Liver (tissue), 8 donors: ENCODE measurements at regions not wholly inside any gene's neighbourhood (a gene's known extent, or its start where the extent isn't known, plus 50 kb on each side); places are given as distances from the start of the nearest gene placed in this dataset.

ENCODE experiments used
- DNase-seq: peaks from one replicate; pipeline ENCODE4 v3.0.0-alpha.2; 2017; ENCODE audit warnings: low spot score
- H3K27ac ChIP-seq, 2 donors: one replicate each; pipeline ENCODE4 v1.7.0; 2013; ENCODE audit warnings: inconsistent platforms in 2 of 2, low read length in 2 of 2, control low read depth in 1 of 2, low read depth in 1 of 2, mild to moderate bottlenecking in 1 of 2
- H3K27me3 ChIP-seq, 4 donors: one replicate each; pipeline versions ENCODE4 v1.6.1 to v1.7.0; 2013; ENCODE audit warnings: low read length in 3 of 4, inconsistent platforms in 1 of 4, mild to moderate bottlenecking in 1 of 4, moderate library complexity in 1 of 4; ENCODE audit not compliant: control insufficient read depth in 4 of 4, insufficient read depth in 4 of 4
- H3K36me3 ChIP-seq, 4 donors: one replicate each; pipeline versions ENCODE4 v1.6.1 to v1.7.0; 2013; ENCODE audit warnings: low read length in 3 of 4, mild to moderate bottlenecking in 3 of 4, low read depth in 1 of 4, moderate library complexity in 1 of 4; ENCODE audit not compliant: control insufficient read depth in 4 of 4, insufficient read depth in 3 of 4
- H3K4me1 ChIP-seq, 4 donors: one replicate each; pipeline versions ENCODE4 v1.6.1 to v1.7.0; 2013; ENCODE audit warnings: low read length in 3 of 4, mild to moderate bottlenecking in 3 of 4, moderate library complexity in 1 of 4; ENCODE audit not compliant: control insufficient read depth in 4 of 4, insufficient read depth in 4 of 4
- H3K4me3 ChIP-seq, 3 donors: one replicate each; pipeline versions ENCODE4 v1.6.1 to v1.7.0; 2013; ENCODE audit warnings: low read length in 3 of 3, control low read depth in 1 of 3, low read depth in 1 of 3, mild to moderate bottlenecking in 1 of 3
- H3K9ac ChIP-seq, 2 donors: one replicate each; pipeline ENCODE4 v1.7.0; 2013; ENCODE audit warnings: low read length in 2 of 2, mild to moderate bottlenecking in 2 of 2, moderate library complexity in 2 of 2, control low read depth in 1 of 2, low read depth in 1 of 2
- H3K9me3 ChIP-seq, 4 donors: one replicate each; pipeline versions ENCODE4 v1.6.1 to v1.7.0; 2013; ENCODE audit warnings: low read length in 3 of 4; ENCODE audit not compliant: control insufficient read depth in 4 of 4
- ATF3 ChIP-seq: IDR thresholded peaks from 2 replicates; pipeline ENCODE4 v1.6.1; 2016; ENCODE audit warnings: antibody characterized with exemption
- CTCF ChIP-seq: fragments of 150-350 bp; IDR thresholded peaks from 2 replicates; pipeline ENCODE4 v1.5.1; 2017; ENCODE audit warnings: improper control_type of control experiment, low read depth, low read length; ENCODE audit not compliant: missing input control
- EGR1 ChIP-seq, 2 donors: IDR thresholded peaks; 2 replicates each; pipeline ENCODE4 v1.6.1; 2016 to 2018; ENCODE audit warnings: antibody characterized with exemption in 2 of 2, low read depth in 2 of 2
- GABPA ChIP-seq, 2 donors: IDR thresholded peaks in 1 of 2; conservative IDR thresholded peaks in 1 of 2; 2 replicates each; pipeline ENCODE4 v1.6.1; 2016; ENCODE audit warnings: antibody characterized with exemption in 2 of 2, mild to moderate bottlenecking in 1 of 2, moderate library complexity in 1 of 2
- HNF4A ChIP-seq, 2 donors: conservative IDR thresholded peaks; 2 replicates each; pipeline ENCODE4 v1.6.1; 2016; ENCODE audit warnings: antibody characterized with exemption in 2 of 2, mild to moderate bottlenecking in 2 of 2
- HNF4G ChIP-seq: IDR thresholded peaks from 2 replicates; pipeline ENCODE4 v1.6.1; 2016; ENCODE audit warnings: antibody characterized with exemption
- JUND ChIP-seq, 2 donors: IDR thresholded peaks; 2 replicates each; pipeline ENCODE4 v1.6.1; 2016; ENCODE audit warnings: antibody characterized with exemption in 2 of 2
- MAX ChIP-seq: IDR thresholded peaks from 2 replicates; pipeline ENCODE4 v1.6.1; 2016; ENCODE audit warnings: antibody characterized with exemption
- NR2F2 ChIP-seq: IDR thresholded peaks from 2 replicates; pipeline ENCODE4 v1.6.1; 2016; ENCODE audit warnings: antibody characterized with exemption
- RAD21 ChIP-seq, 2 donors: IDR thresholded peaks; 2 replicates each; pipeline ENCODE4 v1.6.1; 2016; ENCODE audit warnings: antibody characterized with exemption in 2 of 2, mild to moderate bottlenecking in 2 of 2
- REST ChIP-seq: IDR thresholded peaks from 2 replicates; pipeline ENCODE4 v1.6.1; 2016; ENCODE audit warnings: antibody characterized with exemption, mild to moderate bottlenecking
- RXRA ChIP-seq, 2 donors: IDR thresholded peaks; 2 replicates each; pipeline ENCODE4 v1.6.1; 2017 to 2018; ENCODE audit warnings: antibody characterized with exemption in 2 of 2, mild to moderate bottlenecking in 1 of 2
- SP1 ChIP-seq: IDR thresholded peaks from 2 replicates; pipeline ENCODE4 v1.6.1; 2018; ENCODE audit warnings: antibody characterized with exemption, mild to moderate bottlenecking
- TAF1 ChIP-seq: conservative IDR thresholded peaks from 2 replicates; pipeline ENCODE4 v1.6.1; 2016; ENCODE audit warnings: antibody characterized with exemption, mild to moderate bottlenecking
- YY1 ChIP-seq: IDR thresholded peaks from 2 replicates; pipeline ENCODE4 v1.6.1; 2016; ENCODE audit warnings: antibody characterized with exemption, mild to moderate bottlenecking
- ZBTB33 ChIP-seq: IDR thresholded peaks from 2 replicates; pipeline ENCODE4 v1.6.1; 2016; ENCODE audit warnings: antibody characterized with exemption
- WGBS: extraction: QIAGEN DNeasy Blood & Tissue Kit; methylation state at CpG from one replicate; pipeline ENCODE4 v1.1.7; 2013; 5-methylcytosine and 5-hydroxymethylcytosine counted together
- donor health status: healthy.
- donor health status: healthy.
- donor health status: healthy.
- donor health status: healthy.
- donor health status: healthy.

GRCh38 chr18:30387401-30387800, 655.1 kb downstream of the DSC3 start:
- no peak for TF ChIP-seq ZBTB33
- TF ChIP-seq REST = no peak
- TF ChIP-seq SP1 = no peak
- TF ChIP-seq EGR1 (IDR thresholded peaks at IDR 0.05; ENCODE audit: low read depth in 2 of 2) = no peak
- no peak for TF ChIP-seq RAD21 (IDR thresholded peaks at IDR 0.05)
- no peak for TF ChIP-seq NR2F2
- no peak for TF ChIP-seq GABPA (IDR thresholded peaks at IDR 0.05 in 1 of 2, conservative IDR thresholded peaks at IDR 0.05 in 1 of 2)
- TF ChIP-seq CTCF = no peak
- TF ChIP-seq HNF4G = no peak
- no peak for TF ChIP-seq MAX
- TF ChIP-seq JUND (IDR thresholded peaks at IDR 0.05) = no peak
- TF ChIP-seq RXRA (IDR thresholded peaks at IDR 0.05) = no peak
- no peak for TF ChIP-seq YY1
- TF ChIP-seq ATF3 = no peak
- no peak for TF ChIP-seq HNF4A (conservative IDR thresholded peaks at IDR 0.05)

GRCh38 chr18:30386624-30387023, 655.9 kb downstream of the DSC3 start:
- H3K27ac ChIP-seq = no peak overlapping the region
- H3K36me3 ChIP-seq = no peaks in the 10 kb centered on the region
- H3K4me1 ChIP-seq = no peaks in the 10 kb centered on the region
- peaks cover 0 to 1% (median 0%) of the 10 kb centered on the region in 4 donors for H3K9me3 ChIP-seq
- no peak for TF ChIP-seq RAD21 (IDR thresholded peaks at IDR 0.05)
- TF ChIP-seq ATF3 = no peak
- TF ChIP-seq RXRA (IDR thresholded peaks at IDR 0.05) = no peak
- no peak for TF ChIP-seq MAX
- no peak for TF ChIP-seq HNF4A (conservative IDR thresholded peaks at IDR 0.05)
- TF ChIP-seq TAF1 = no peak
- H3K9ac ChIP-seq = no peak overlapping the region
- DNase-seq = no peak
- H3K27me3 ChIP-seq = no peaks in the 10 kb centered on the region
- 38% methylated on average over 5 of the region's 5 CpGs for WGBS
- no peak overlapping the region for H3K4me3 ChIP-seq

More at GRCh38 chr18:30387401-30387800, 655.1 kb downstream of the DSC3 start:
- Histone ChIP-seq H3K36me3 (no peaks in the 10 kb centered on the region), H3K9me3 (peaks cover 0 to 1% (median 0%) of the 10 kb centered on the region in 4 donors), H3K4me3 (no peak overlapping the region), H3K27me3 (no peaks in the 10 kb centered on the region), H3K9ac (no peak overlapping the region), H3K4me1 (no peaks in the 10 kb centered on the region), H3K27ac (no peak overlapping the region)
- DNase-seq = no peak
- 4% methylated on average over 2 of the region's 2 CpGs for WGBS
